H9 (cell line): ENCODE measurements at regions not wholly inside any gene's neighbourhood (a gene's known extent, or its start where the extent isn't known, plus 50 kb on each side); places are given as distances from the start of the nearest gene placed in this dataset.

Source experiments
- DNase-seq: peaks from one replicate; pipeline ENCODE4 v3.0.0-alpha.2; 2017
- H2AFZ ChIP-seq: one replicate; pipeline ENCODE4 v1.6.1; 2013; ENCODE audit warnings: mild to moderate bottlenecking, low read length, control low read depth, moderate library complexity
- H2AK5ac ChIP-seq: 2 replicates; pipeline ENCODE4 v1.6.1; 2013; ENCODE audit warnings: low read length, control low read depth, mixed read lengths; ENCODE audit not compliant: insufficient read length
- H2BK120ac ChIP-seq: one replicate; pipeline ENCODE4 v1.6.1; 2013; ENCODE audit warnings: low read depth, mild to moderate bottlenecking, low read length, control low read depth, inconsistent platforms; ENCODE audit not compliant: poor library complexity, severe bottlenecking
- H2BK12ac ChIP-seq: 2 replicates; pipeline ENCODE4 v1.6.1; 2013; ENCODE audit warnings: low read length, control low read depth, mixed read lengths, low read depth; ENCODE audit not compliant: insufficient read length
- H2BK15ac ChIP-seq: 2 replicates; pipeline ENCODE4 v1.6.1; 2013; ENCODE audit warnings: low read depth, low read length, control low read depth
- H2BK20ac ChIP-seq: one replicate; pipeline ENCODE4 v1.6.1; 2013; ENCODE audit warnings: low read depth, mild to moderate bottlenecking, low read length, control low read depth, inconsistent platforms; ENCODE audit not compliant: poor library complexity, severe bottlenecking
- H2BK5ac ChIP-seq: 2 replicates; pipeline ENCODE4 v1.6.1; 2013; ENCODE audit warnings: low read length, control low read depth, mixed read lengths; ENCODE audit not compliant: insufficient read length
- H3K14ac ChIP-seq: 2 replicates; pipeline ENCODE4 v1.6.1; 2013; ENCODE audit warnings: low read length, control low read depth; ENCODE audit not compliant: insufficient read depth
- H3K18ac ChIP-seq: 2 replicates; pipeline ENCODE4 v1.6.1; 2013; ENCODE audit warnings: low read depth, mild to moderate bottlenecking, mixed read lengths, low read length, control low read depth; ENCODE audit not compliant: insufficient read length
- H3K23ac ChIP-seq: 2 replicates; pipeline ENCODE4 v1.6.1; 2013; ENCODE audit warnings: low read length, control low read depth, mixed read lengths, low read depth; ENCODE audit not compliant: insufficient read length
- H3K23me2 ChIP-seq: 2 replicates; pipeline ENCODE4 v1.6.1; 2013; ENCODE audit warnings: low read depth, mild to moderate bottlenecking, mixed read lengths, low read length, control low read depth; ENCODE audit not compliant: insufficient read length, poor library complexity, severe bottlenecking
- H3K27ac ChIP-seq: 2 replicates; pipeline ENCODE4 v1.5.1; 2013; ENCODE audit warnings: low read length, control low read depth, mixed read lengths, low read depth; ENCODE audit not compliant: insufficient read length
- H3K27me3 ChIP-seq: 2 replicates; pipeline ENCODE4 v1.6.1; 2013; ENCODE audit warnings: low read length, control low read depth, inconsistent platforms; ENCODE audit not compliant: insufficient read depth
- H3K4ac ChIP-seq: 2 replicates; pipeline ENCODE4 v1.6.1; 2013; ENCODE audit warnings: low read depth, mild to moderate bottlenecking, control low read depth, inconsistent platforms, low read length, moderate library complexity
- H3K4me1 ChIP-seq: 2 replicates; pipeline ENCODE4 v1.6.1; 2013; ENCODE audit warnings: low read length, control low read depth, inconsistent platforms; ENCODE audit not compliant: insufficient read depth
- H3K4me2 ChIP-seq: 2 replicates; pipeline ENCODE4 v1.6.1; 2013; ENCODE audit warnings: low read length, control low read depth, mixed read lengths; ENCODE audit not compliant: insufficient read length, insufficient read depth
- H3K56ac ChIP-seq: 2 replicates; pipeline ENCODE4 v1.6.1; 2013; ENCODE audit warnings: low read depth, mild to moderate bottlenecking, mixed read lengths, low read length, control low read depth; ENCODE audit not compliant: insufficient read length
- H3K79me1 ChIP-seq: 2 replicates; pipeline ENCODE4 v1.6.1; 2013; ENCODE audit warnings: low read depth, mild to moderate bottlenecking, moderate library complexity, low read length, control low read depth, inconsistent platforms; ENCODE audit not compliant: insufficient read depth, poor library complexity, severe bottlenecking
- H3K79me2 ChIP-seq: 2 replicates; pipeline ENCODE4 v1.6.1; 2013; ENCODE audit warnings: low read length, control low read depth, inconsistent platforms; ENCODE audit not compliant: insufficient read depth
- H3K9ac ChIP-seq: 2 replicates; pipeline ENCODE4 v1.6.1; 2013; ENCODE audit warnings: low read length, control low read depth, mixed read lengths; ENCODE audit not compliant: insufficient read length; ENCODE audit errors: extremely low read depth
- H3K9me3 ChIP-seq: one replicate; pipeline ENCODE4 v1.6.1; 2013; ENCODE audit warnings: low read depth, low read length, inconsistent platforms; ENCODE audit not compliant: control insufficient read depth
- H3T11ph ChIP-seq: one replicate; pipeline ENCODE4 v1.6.1; 2013; ENCODE audit warnings: mild to moderate bottlenecking, low read length, control low read depth, inconsistent platforms
- H4K20me1 ChIP-seq: one replicate; pipeline ENCODE4 v1.6.1; 2013; ENCODE audit not compliant: control insufficient read depth, insufficient read length, insufficient read depth
- H4K5ac ChIP-seq: 2 replicates; pipeline ENCODE4 v1.6.1; 2013; ENCODE audit warnings: low read depth, mild to moderate bottlenecking, mixed read lengths, low read length, control low read depth; ENCODE audit not compliant: insufficient read length
- H4K8ac ChIP-seq: replicated peaks from 2 replicates; pipeline ENCODE4 v1.6.1; 2013; ENCODE audit warnings: low read length, control low read depth, mixed read lengths, low read depth; ENCODE audit not compliant: insufficient read length
- H4K91ac ChIP-seq: 2 replicates; pipeline ENCODE4 v1.6.1; 2013; ENCODE audit warnings: low read depth, mild to moderate bottlenecking, moderate library complexity, mixed read lengths, low read length, control low read depth; ENCODE audit not compliant: insufficient read length
- H3K27ac Mint-ChIP-seq, 3 experiments: 2 replicates in 2 of 3; 3 replicates in 1 of 3; pipeline ENCODE4 v1.8.0; 2020 to 2021; ENCODE audit warnings: mixed read lengths in 3 of 3, mild to moderate bottlenecking in 1 of 3, moderate library complexity in 1 of 3
- H3K27me3 Mint-ChIP-seq: 2 replicates; pipeline ENCODE4 v1.8.0; 2021; ENCODE audit warnings: low read depth, mild to moderate bottlenecking, moderate library complexity, mixed read lengths
- H3K36me3 Mint-ChIP-seq, 3 experiments: 2 replicates in 2 of 3; 3 replicates in 1 of 3; pipeline ENCODE4 v1.8.0; 2020 to 2021; ENCODE audit warnings: low read depth in 3 of 3, mixed read lengths in 3 of 3; ENCODE audit not compliant: insufficient read depth in 1 of 3
- H3K4me1 Mint-ChIP-seq, 2 experiments: 2 replicates each; pipeline ENCODE4 v1.8.0; 2020; ENCODE audit warnings: mixed read lengths in 2 of 2
- H3K4me3 Mint-ChIP-seq, 2 experiments: 2 replicates in 1 of 2; 3 replicates in 1 of 2; pipeline ENCODE4 v1.8.0; 2020 to 2021; ENCODE audit warnings: mild to moderate bottlenecking in 2 of 2, mixed read lengths in 2 of 2, moderate library complexity in 1 of 2
- H3K9me3 Mint-ChIP-seq, 2 experiments: 2 replicates in 1 of 2; 3 replicates in 1 of 2; pipeline ENCODE4 v1.8.0; 2020; ENCODE audit warnings: mild to moderate bottlenecking in 2 of 2, mixed read lengths in 2 of 2, moderate library complexity in 1 of 2
- WGBS: extraction: QIAGEN DNeasy Blood & Tissue Kit; methylation state at CpG from one replicate; pipeline ENCODE4 v1.1.7; 2013; ENCODE audit warnings: missing lambda C conversion rate, low lambda C conversion rate, mixed read lengths; ENCODE audit not compliant: insufficient read length; ENCODE audit errors: extremely low coverage; 5-methylcytosine and 5-hydroxymethylcytosine counted together
- TF ChIP-seq, protein P1 (sequence below): fragments of 200-600 bp; sonication (generic); conservative IDR thresholded peaks from 3 replicates; pipeline ENCODE4 v1.8.0; 2021; ENCODE audit warnings: antibody characterized with exemption, mild to moderate bottlenecking

GRCh38 chr15:39250460-39251186 is 330.3 kb upstream of the THBS1 start:
- no peak overlapping the region for H3K14ac ChIP-seq
- H4K5ac ChIP-seq, result no peak overlapping the region
- H2AK5ac ChIP-seq, result no peak overlapping the region
- H3T11ph ChIP-seq, result no peak overlapping the region
- H3K56ac ChIP-seq, result no peak overlapping the region
- no peaks in the 10 kb centered on the region for H3K23me2 ChIP-seq
- no peak overlapping the region for H3K4me2 ChIP-seq
- H2BK5ac ChIP-seq, result no peak overlapping the region
- no peak overlapping the region for H2BK12ac ChIP-seq
- H3K23ac ChIP-seq, result no peak overlapping the region
- H2BK20ac ChIP-seq, result no peak overlapping the region
- Mint-ChIP-seq H3K4me1 (peaks cover 3 to 8% of the 10 kb centered on the region in 2 experiments), H3K27ac (no peak overlapping the region), H3K9me3 (no peaks in the 10 kb centered on the region), H3K27me3 (no peaks in the 10 kb centered on the region), H3K4me3 (no peak overlapping the region), H3K36me3 (no peaks in the 10 kb centered on the region)
- H2AFZ ChIP-seq, result no peak overlapping the region
- H4K8ac ChIP-seq, result no peak overlapping the region
- no peaks in the 10 kb centered on the region for H4K20me1 ChIP-seq
- H2BK120ac ChIP-seq, result no peak overlapping the region
- no peak overlapping the region for H3K27ac ChIP-seq
- H3K27me3 ChIP-seq, result no peaks in the 10 kb centered on the region
- no peaks in the 10 kb centered on the region for H3K79me2 ChIP-seq
- H3K9ac ChIP-seq, result no peak overlapping the region
- no peak overlapping the region for H3K4ac ChIP-seq
- H3K9me3 ChIP-seq, result no peaks in the 10 kb centered on the region
- no peak for DNase-seq
- 100% methylated on average over 1 of the region's 4 CpGs for WGBS
- H3K4me1 ChIP-seq, result peaks cover 2% of the 10 kb centered on the region; the same call in 1 of the 2 replicates
- no peak overlapping the region for H3K18ac ChIP-seq
- no peak overlapping the region for H2BK15ac ChIP-seq
- no peaks in the 10 kb centered on the region for H3K79me1 ChIP-seq
- TF ChIP-seq, protein P1, sequence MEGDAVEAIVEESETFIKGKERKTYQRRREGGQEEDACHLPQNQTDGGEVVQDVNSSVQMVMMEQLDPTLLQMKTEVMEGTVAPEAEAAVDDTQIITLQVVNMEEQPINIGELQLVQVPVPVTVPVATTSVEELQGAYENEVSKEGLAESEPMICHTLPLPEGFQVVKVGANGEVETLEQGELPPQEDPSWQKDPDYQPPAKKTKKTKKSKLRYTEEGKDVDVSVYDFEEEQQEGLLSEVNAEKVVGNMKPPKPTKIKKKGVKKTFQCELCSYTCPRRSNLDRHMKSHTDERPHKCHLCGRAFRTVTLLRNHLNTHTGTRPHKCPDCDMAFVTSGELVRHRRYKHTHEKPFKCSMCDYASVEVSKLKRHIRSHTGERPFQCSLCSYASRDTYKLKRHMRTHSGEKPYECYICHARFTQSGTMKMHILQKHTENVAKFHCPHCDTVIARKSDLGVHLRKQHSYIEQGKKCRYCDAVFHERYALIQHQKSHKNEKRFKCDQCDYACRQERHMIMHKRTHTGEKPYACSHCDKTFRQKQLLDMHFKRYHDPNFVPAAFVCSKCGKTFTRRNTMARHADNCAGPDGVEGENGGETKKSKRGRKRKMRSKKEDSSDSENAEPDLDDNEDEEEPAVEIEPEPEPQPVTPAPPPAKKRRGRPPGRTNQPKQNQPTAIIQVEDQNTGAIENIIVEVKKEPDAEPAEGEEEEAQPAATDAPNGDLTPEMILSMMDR, result no peak
- H4K91ac ChIP-seq, result no peak overlapping the region
